ENCODE measurements at regions not wholly inside any gene's neighbourhood (a gene's known extent, or its start where the extent isn't known, plus 50 kb on each side); places are given as distances from the start of the nearest gene placed in this dataset.

GRCh38 chr4:129453524-129454200, 357.7 kb downstream of the C4orf33 start:
- ATAC-seq (ENCODE audit: low read depth), result no peak
- TF ChIP-seq RFX5 (IDR thresholded peaks at IDR 0.05; ENCODE audit: low read depth, low read length), result no peak
- TF ChIP-seq MAZ (IDR thresholded peaks at IDR 0.05; ENCODE audit: borderline replicate concordance, low read depth, low read length), result no peak
- no peak for TF ChIP-seq SMC3 (IDR thresholded peaks at IDR 0.05; ENCODE audit: low read depth, low read length)
- TF ChIP-seq RCOR1 (IDR thresholded peaks at IDR 0.05; ENCODE audit: insufficient replicate concordance, low read length), result no peak
- no peak for TF ChIP-seq NFE2L2 (IDR thresholded peaks at IDR 0.05; ENCODE audit: low read depth, low read length)
- no peak for TF ChIP-seq CEBPB (IDR thresholded peaks at IDR 0.05; ENCODE audit: low read depth, low read length)
- TF ChIP-seq CHD1 (IDR thresholded peaks at IDR 0.05; ENCODE audit: low read depth, low read length), result no peak
- TF ChIP-seq FOS (IDR thresholded peaks at IDR 0.05; ENCODE audit: low read depth, low read length), result no peak
- TF ChIP-seq MAFK (IDR thresholded peaks at IDR 0.05; ENCODE audit: low read depth, low read length), result no peak
- no peak for TF ChIP-seq RAD21 (IDR thresholded peaks at IDR 0.05; ENCODE audit: low read length)
- Histone ChIP-seq H3K4me3 (ENCODE audit: insufficient read depth, low read depth, low read length) (no peak overlapping the region), H2AK5ac (ENCODE audit: low read depth, low read length) (no peak overlapping the region), H2AFZ (replicated peaks; ENCODE audit: low read length, poor library complexity) (no peak overlapping the region), H3K4ac (ENCODE audit: low read depth, low read length) (no peak overlapping the region), H4K8ac (ENCODE audit: low read depth in 2 of 2, low read length in 2 of 2) (no peak overlapping the region), H3K36me3 (ENCODE audit: control insufficient read depth, insufficient read depth, low read length) (no peaks in the 10 kb centered on the region), H2BK5ac (ENCODE audit: low read depth, low read length, poor library complexity, severe bottlenecking) (no peak overlapping the region), H2AK9ac (replicated peaks; ENCODE audit: low read depth, low read length, poor library complexity) (no peak overlapping the region), H3K4me1 (ENCODE audit: control insufficient read depth, insufficient read depth, low read length) (no peaks in the 10 kb centered on the region), H3K23ac (ENCODE audit: low read depth, low read length) (no peak overlapping the region), H3K79me1 (ENCODE audit: low read depth in 1 of 2, low read length in 2 of 2) (no peaks in the 10 kb centered on the region), H4K91ac (ENCODE audit: insufficient read depth, low read depth, low read length) (no peak overlapping the region), H3K9ac (ENCODE audit: low read depth, low read length) (no peak overlapping the region), H2BK15ac (ENCODE audit: low read depth, low read length) (no peak overlapping the region), H4K20me1 (ENCODE audit: insufficient read depth, low read length) (no peaks in the 10 kb centered on the region), H2BK20ac (ENCODE audit: low read depth, low read length) (no peak overlapping the region), H3K14ac (replicated peaks; ENCODE audit: low read depth, low read length) (no peak overlapping the region), H2BK120ac (ENCODE audit: low read depth, low read length) (no peak overlapping the region), H3K4me2 (ENCODE audit: low read depth, low read length) (no peak overlapping the region), H4K5ac (ENCODE audit: low read depth, low read length) (no peak overlapping the region), H3K27ac (ENCODE audit: insufficient read depth, low read length) (no peak overlapping the region), H3K27me3 (ENCODE audit: control insufficient read depth, insufficient read depth, low read length) (no peaks in the 10 kb centered on the region), H3K56ac (ENCODE audit: extremely low read depth, insufficient read depth, low read length) (no peak overlapping the region), H3K9me3 (ENCODE audit: control insufficient read depth, insufficient read depth, low read length) (peaks cover 4% of the 10 kb centered on the region; the same call in 1 of the 2 replicates), H3K9me1 (ENCODE audit: insufficient read depth, low read length) (no peaks in the 10 kb centered on the region), H3K18ac (ENCODE audit: low read depth, low read length) (no peak overlapping the region)
- dilution Hi-C loops (cut with HindIII; ENCODE audit: low sequenced_read_pairs, unreplicated experiment), result no loop called here
- ChIA-PET POLR2A (ENCODE audit: unreplicated experiment) (no interaction called here), CTCF (no interaction called here)
- intact Hi-C loops (cut with micrococcal nuclease), result no loop called here
- no CpG with 5 or more reads among the region's 4 CpGs for WGBS, 2 experiments (ENCODE audit: extremely low coverage in 2 of 2, insufficient read length in 1 of 2)
- no TSS peak for BruUV-seq (replicated peaks)
- no peak for DNase-seq
- in situ Hi-C loops (cut with MboI; ENCODE audit: low sequenced_read_pairs), result no loop called here

Data from IMR-90 (cell line).